Activated naive CD4-positive, alpha-beta T cell treated with anti-CD3 and anti-CD28 coated beads, Interleukin-2, amount 50 U/mL, for 72 hours (primary cell): ENCODE measurements at regions not wholly inside any gene's neighbourhood (a gene's known extent, or its start where the extent isn't known, plus 50 kb on each side); places are given as distances from the start of the nearest gene placed in this dataset.

Source experiments
- ATAC-seq, 2 donors: fragments of 150-1000 bp; cut with Tn5 transposase; 2 replicates each; pipeline ENCODE4 v1.10.0; 2021; ENCODE audit warnings: mild to moderate bottlenecking in 2 of 2, moderate library complexity in 2 of 2
- DNase-seq, 2 donors: peaks; one replicate each; pipeline ENCODE4 v3.0.0; 2021 to 2022; ENCODE audit warnings: low spot score in 2 of 2
- H3K27ac Mint-ChIP-seq, 2 donors: one replicate each; pipeline ENCODE4 v1.8.0; 2022; ENCODE audit warnings: mild to moderate bottlenecking in 2 of 2, mixed read lengths in 2 of 2
- H3K36me3 Mint-ChIP-seq, 2 donors: one replicate each; pipeline ENCODE4 v1.8.0; 2022; ENCODE audit warnings: mixed read lengths in 2 of 2
- H3K9me3 Mint-ChIP-seq, 2 donors: one replicate each; pipeline ENCODE4 v1.8.0; 2022; ENCODE audit warnings: mixed read lengths in 2 of 2

- Mint-ChIP-seq H3K36me3 (no peaks in the 10 kb centered on the region), H3K9me3 (no peaks in the 10 kb centered on the region), H3K27ac (no peak overlapping the region)
- DNase-seq, result no peak
- no peak for ATAC-seq
Observed at GRCh38 chr17:62865586-62865985, 57.5 kb upstream of the MARCHF10 start.

DNA sequence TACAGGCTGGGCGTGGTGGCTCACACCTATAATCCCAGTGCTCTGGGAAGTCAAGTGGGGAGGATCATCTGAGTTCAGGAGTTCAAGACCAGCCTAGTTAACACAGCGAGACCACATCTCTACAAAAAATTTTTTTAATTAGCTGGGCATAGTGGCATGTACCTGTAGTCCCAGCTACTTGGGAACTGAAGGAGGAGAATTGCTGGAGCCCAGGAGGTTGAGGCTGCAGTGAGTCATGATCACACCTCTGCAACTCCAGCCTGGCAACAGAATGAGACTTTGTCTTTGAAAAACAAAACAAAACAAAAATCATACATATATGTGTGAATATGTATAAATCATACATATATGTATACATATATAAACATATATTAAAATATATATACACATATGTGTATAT lies 54.1 kb upstream of the MARCHF10 start:
- no peak for DNase-seq
- no peaks in the 10 kb centered on the region for H3K36me3 Mint-ChIP-seq
- H3K27ac Mint-ChIP-seq, result no peak overlapping the region
- no peak for ATAC-seq
- H3K9me3 Mint-ChIP-seq, result no peaks in the 10 kb centered on the region

DNA sequence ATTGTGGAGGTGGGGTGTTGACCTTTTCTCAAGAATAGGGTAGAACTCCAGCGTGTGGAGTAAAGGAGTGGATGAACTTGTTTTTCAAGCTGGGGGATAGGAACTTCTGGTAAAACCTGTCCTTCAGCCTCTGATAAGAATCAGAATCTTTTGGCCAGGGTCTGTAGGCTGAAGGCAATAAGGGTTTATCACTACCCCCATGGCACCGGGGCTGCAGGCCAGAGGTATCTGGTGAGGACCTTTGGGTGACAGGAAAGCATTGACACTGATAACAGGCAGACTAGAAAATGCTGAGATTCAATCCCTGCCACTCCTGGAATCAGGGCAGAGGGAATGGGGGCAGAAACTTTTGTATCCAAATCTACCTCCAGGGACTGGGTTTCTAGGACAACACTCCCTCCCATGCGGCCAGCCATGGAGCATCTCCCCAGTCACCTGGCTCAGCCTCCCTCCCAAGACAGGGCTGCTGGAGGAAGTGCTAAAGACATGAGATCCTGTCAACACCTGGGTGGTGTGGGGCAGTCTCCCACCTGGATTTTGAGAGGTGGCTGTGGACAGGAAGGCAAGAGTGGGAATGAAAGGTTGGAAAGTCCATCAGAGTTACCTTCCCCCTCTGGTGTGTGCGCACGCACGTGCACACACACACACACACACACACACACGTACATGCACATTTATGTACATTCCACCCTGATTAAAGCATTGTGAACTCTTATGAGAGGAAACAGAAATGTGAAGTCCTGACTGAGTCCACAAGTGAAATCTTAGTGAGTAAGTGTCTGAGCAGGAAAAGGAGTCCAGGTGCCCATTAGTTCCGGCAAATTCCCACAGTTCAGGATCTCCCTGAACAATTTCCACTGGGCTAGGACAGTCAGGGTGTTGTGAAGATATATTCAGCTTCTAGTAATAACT lies 53.1 kb upstream of the MARCHF10 start:
- no peaks in the 10 kb centered on the region for H3K36me3 Mint-ChIP-seq
- no peak for ATAC-seq

DNA sequence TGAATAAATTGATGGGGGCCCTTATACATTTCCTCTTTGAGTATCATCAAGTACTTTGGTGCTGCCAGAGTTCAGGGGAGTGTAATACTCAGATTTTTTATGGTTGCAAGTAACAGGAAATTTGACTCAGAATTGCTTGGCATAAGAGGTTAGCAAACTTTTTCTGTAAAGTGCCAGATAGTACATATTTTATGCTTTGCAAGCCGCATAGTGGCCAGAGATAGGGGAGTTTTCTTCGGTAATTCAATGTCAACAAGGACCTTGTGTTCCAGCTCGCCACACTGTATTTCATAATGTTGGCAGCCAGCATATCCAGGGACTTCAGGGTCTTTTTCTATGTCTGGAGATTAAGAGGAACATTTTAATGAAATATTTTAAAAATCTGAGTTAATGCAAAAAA lies 51.0 kb upstream of the MARCHF10 start:
- no peaks in the 10 kb centered on the region for H3K36me3 Mint-ChIP-seq
- ATAC-seq (no peak), DNase-seq (no peak)
- no peaks in the 10 kb centered on the region for H3K9me3 Mint-ChIP-seq
- no peak overlapping the region for H3K27ac Mint-ChIP-seq

More for the DNA sequence above, 53.1 kb upstream of the MARCHF10 start:
- H3K27ac Mint-ChIP-seq, result no peak overlapping the region
- no peaks in the 10 kb centered on the region for H3K9me3 Mint-ChIP-seq
- no peak for DNase-seq
